Progenitor cell of endocrine pancreas (in vitro differentiated cells): ENCODE measurements at regions not wholly inside any gene's neighbourhood (a gene's known extent, or its start where the extent isn't known, plus 50 kb on each side); places are given as distances from the start of the nearest gene placed in this dataset.
"Not testable (repeated sequence)": the region's sequence is repeated elsewhere in the genome, so short reads cannot be mapped to it uniquely, and the experiment has no call there.

Source experiments
- DNase-seq: peaks from one replicate; pipeline ENCODE4 v3.0.0; 2021; ENCODE audit warnings: low spot score; ENCODE audit not compliant: unreplicated experiment
- H3K27ac Mint-ChIP-seq: 2 replicates; pipeline ENCODE4 v1.8.0; 2021; ENCODE audit warnings: mild to moderate bottlenecking, moderate library complexity, mixed read lengths
- H3K27me3 Mint-ChIP-seq: 2 replicates; pipeline ENCODE4 v1.8.0; 2021; ENCODE audit warnings: mixed read lengths
- H3K36me3 Mint-ChIP-seq: 2 replicates; pipeline ENCODE4 v1.8.0; 2022; ENCODE audit warnings: mixed read lengths; ENCODE audit not compliant: insufficient read depth
- H3K4me1 Mint-ChIP-seq: 2 replicates; pipeline ENCODE4 v1.8.0; 2021; ENCODE audit warnings: low read depth, mixed read lengths
- H3K4me3 Mint-ChIP-seq: 2 replicates; pipeline ENCODE4 v1.8.0; 2021; ENCODE audit warnings: low read depth, mild to moderate bottlenecking, moderate library complexity, mixed read lengths
- H3K9me3 Mint-ChIP-seq: 2 replicates; pipeline ENCODE4 v1.8.0; 2021; ENCODE audit warnings: low read depth, mixed read lengths
- TF ChIP-seq, protein P1 (sequence below): fragments of 200-600 bp; sonication (generic); IDR thresholded peaks from one replicate; pipeline ENCODE4 v1.5.0; 2021; ENCODE audit warnings: antibody characterized with exemption, mild to moderate bottlenecking; ENCODE audit not compliant: unreplicated experiment

DNA sequence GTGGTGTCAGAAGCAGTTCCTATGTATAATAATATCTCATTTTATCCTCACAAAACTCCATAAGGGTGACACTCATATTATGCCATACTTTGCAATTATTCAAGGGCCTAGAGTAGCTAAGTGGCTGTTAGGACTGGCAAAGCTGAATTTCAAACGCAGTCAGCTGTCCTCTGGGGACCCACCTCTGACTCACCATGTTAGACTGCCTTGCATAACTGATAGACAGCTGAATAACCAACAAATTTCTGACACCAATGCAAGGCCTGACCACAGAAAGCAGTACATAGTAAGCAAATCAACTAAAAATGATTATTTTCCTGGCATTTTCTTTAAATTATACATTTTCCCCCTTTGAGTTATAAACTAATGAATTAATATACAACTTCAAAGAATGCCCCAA lies 251.6 kb upstream of the PTGER4 start:
- Mint-ChIP-seq H3K9me3 (peaks cover 16% of the 10 kb centered on the region), H3K27me3 (no peaks in the 10 kb centered on the region), H3K36me3 (no peaks in the 10 kb centered on the region), H3K4me1 (no peaks in the 10 kb centered on the region), H3K4me3 (no peak overlapping the region), H3K27ac (no peak overlapping the region)
- TF ChIP-seq, protein P1, sequence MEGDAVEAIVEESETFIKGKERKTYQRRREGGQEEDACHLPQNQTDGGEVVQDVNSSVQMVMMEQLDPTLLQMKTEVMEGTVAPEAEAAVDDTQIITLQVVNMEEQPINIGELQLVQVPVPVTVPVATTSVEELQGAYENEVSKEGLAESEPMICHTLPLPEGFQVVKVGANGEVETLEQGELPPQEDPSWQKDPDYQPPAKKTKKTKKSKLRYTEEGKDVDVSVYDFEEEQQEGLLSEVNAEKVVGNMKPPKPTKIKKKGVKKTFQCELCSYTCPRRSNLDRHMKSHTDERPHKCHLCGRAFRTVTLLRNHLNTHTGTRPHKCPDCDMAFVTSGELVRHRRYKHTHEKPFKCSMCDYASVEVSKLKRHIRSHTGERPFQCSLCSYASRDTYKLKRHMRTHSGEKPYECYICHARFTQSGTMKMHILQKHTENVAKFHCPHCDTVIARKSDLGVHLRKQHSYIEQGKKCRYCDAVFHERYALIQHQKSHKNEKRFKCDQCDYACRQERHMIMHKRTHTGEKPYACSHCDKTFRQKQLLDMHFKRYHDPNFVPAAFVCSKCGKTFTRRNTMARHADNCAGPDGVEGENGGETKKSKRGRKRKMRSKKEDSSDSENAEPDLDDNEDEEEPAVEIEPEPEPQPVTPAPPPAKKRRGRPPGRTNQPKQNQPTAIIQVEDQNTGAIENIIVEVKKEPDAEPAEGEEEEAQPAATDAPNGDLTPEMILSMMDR: no peak
- DNase-seq: no peak

DNA sequence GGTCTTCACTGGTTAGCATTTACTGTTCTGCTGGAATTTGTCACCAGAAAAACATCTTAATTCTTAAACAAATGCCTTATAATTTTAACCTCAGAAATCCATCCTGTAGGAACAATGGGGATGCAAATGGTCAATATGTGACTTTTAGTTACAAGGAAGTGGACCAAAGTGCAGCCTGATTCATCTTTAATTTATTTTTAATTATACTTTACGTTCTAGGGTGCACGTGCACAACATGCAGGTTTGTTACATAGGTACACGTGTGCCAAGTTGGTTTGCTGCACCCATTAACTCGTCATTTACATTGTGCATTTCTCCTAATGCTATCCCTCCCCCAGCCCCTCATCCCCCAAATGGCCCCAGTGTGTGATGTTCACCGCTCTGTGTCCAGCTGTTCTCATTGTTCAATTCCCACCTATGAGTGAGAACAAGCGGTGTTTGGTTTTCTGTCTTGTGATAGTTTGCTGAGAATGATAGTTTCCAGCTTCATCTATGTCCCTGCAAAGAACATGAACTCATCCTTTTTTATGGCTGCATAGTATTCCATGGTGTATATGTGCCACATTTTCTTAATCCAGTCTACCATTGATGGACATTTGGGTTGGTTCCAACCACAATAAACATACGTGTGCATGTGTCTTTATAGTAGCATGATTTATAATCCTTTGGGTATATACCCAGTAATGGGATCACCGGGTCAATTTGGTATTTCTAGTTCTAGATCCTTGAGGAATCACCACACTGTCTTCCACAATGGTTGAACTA lies 262.5 kb upstream of the PTGER4 start:
- peaks cover 24% of the 10 kb centered on the region for H3K9me3 Mint-ChIP-seq
- H3K4me3 Mint-ChIP-seq, H3K27ac Mint-ChIP-seq, H3K4me1 Mint-ChIP-seq, H3K27me3 Mint-ChIP-seq, DNase-seq, H3K36me3 Mint-ChIP-seq: not testable (repeated sequence)

DNA sequence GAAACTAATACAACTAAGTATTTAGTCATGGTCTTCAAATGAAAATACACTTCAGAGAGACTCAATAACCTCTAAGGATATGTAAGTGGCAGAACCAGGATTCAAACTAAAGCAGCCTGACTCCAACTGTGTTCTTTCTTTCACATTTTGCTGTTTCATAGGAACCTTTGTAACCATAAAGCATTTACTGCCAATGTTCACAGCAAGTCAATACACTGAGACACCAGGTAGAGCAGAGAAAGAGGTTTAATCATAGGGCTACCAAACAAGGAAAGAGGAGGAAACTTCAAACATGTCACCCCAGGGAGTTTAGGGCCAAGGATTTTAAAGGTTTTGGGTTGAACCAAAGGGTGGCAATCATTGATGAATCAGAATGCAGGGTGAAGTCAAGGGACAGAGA lies 263.1 kb upstream of the PTGER4 start:
- H3K4me1 Mint-ChIP-seq: peaks cover 3% of the 10 kb centered on the region
- H3K9me3 Mint-ChIP-seq: peaks cover 20% of the 10 kb centered on the region
- no peaks in the 10 kb centered on the region for H3K36me3 Mint-ChIP-seq
- no peak overlapping the region for H3K4me3 Mint-ChIP-seq
- no peak for DNase-seq
- no peaks in the 10 kb centered on the region for H3K27me3 Mint-ChIP-seq
- no peak overlapping the region for H3K27ac Mint-ChIP-seq
- TF ChIP-seq, protein P1: no peak

DNA sequence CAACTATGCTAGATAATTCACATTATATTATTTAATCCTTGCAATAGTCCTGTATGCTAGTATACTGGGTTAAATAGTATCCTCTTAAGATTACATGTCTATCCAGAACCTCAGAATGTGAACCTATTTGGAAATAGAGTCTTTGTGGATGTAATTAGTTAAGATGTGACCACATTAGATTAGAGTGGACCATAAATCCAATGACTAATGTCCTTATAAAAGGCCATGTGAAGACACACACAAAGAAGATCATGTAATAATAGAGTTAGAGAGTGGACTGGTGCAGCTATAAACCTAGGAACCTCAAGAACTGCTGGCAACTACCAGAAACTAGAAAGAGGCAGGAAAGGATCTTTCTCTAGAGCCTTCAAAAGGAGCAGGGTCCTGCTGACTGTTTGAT lies 263.6 kb upstream of the PTGER4 start:
- Mint-ChIP-seq H3K27me3 (no peaks in the 10 kb centered on the region), H3K27ac (no peak overlapping the region), H3K9me3 (peaks cover 16% of the 10 kb centered on the region), H3K4me3 (no peak overlapping the region), H3K36me3 (no peaks in the 10 kb centered on the region), H3K4me1 (peaks cover 5% of the 10 kb centered on the region)
- DNase-seq: no peak
- TF ChIP-seq, protein P1: no peak

DNA sequence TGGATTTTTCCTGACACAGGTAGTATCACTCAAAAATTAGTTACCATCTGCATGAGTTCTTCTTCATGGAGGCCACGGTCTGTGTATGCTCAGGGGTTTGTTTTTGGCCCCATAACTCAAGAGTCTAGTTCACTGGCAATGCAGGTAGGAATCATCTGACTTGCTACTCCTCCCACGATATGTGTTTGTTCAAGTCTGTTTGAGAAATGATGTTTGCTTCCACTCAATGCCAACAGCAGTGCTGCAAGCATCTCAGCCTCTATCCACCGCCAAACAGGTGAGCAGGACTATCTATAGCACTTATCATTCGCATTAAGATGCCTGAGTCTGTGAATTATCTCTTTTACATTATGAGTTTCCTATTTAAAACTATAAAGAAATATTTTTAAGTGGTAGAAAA lies 264.8 kb upstream of the PTGER4 start:
- Mint-ChIP-seq H3K4me1 (peaks cover 5% of the 10 kb centered on the region), H3K9me3 (peaks cover 8% of the 10 kb centered on the region), H3K36me3 (no peaks in the 10 kb centered on the region), H3K4me3 (no peak overlapping the region), H3K27me3 (no peaks in the 10 kb centered on the region), H3K27ac (no peak overlapping the region)
- TF ChIP-seq, protein P1: no peak
- DNase-seq: no peak

DNA sequence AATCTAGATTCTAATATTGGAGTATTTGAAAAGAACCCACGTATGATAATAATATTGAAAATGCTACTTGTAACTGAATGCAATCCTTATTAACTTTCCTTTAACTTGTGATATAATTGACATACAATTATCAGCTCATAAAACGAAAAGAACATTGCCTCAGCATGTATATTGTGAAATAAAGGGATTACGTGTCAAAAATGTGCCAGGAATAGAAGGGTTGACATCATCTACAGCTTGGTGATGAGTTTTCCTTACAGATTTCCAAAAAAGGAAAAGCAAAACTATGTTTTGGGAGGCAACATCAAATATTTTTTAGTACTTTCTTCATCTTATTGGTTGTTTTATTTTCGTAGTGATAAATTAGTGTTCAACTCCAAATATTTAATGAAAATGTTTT lies 266.0 kb upstream of the PTGER4 start:
- Mint-ChIP-seq H3K36me3 (no peaks in the 10 kb centered on the region), H3K4me3 (no peak overlapping the region), H3K27me3 (no peaks in the 10 kb centered on the region), H3K27ac (no peak overlapping the region), H3K4me1 (peaks cover 5% of the 10 kb centered on the region), H3K9me3 (peaks cover 5% of the 10 kb centered on the region)
- TF ChIP-seq, protein P1: no peak
- no peak for DNase-seq
